22Rv1 (cell line): ENCODE measurements at regions not wholly inside any gene's neighbourhood (a gene's known extent, or its start where the extent isn't known, plus 50 kb on each side); places are given as distances from the start of the nearest gene placed in this dataset.

Experiments used
- H3K27ac ChIP-seq: fragments of 450-650 bp; 2 replicates; pipeline ENCODE4 v1.5.1; 2017
- CTCF ChIP-seq: fragments of 450-650 bp; IDR thresholded peaks from 2 replicates; pipeline ENCODE4 v1.5.1; 2017; ENCODE audit warnings: mild to moderate bottlenecking
- ZFX ChIP-seq: fragments of 450-650 bp; IDR thresholded peaks from 2 replicates; pipeline ENCODE4 v1.6.1; 2017; ENCODE audit warnings: antibody characterized with exemption, borderline replicate concordance

- H3K27ac ChIP-seq, result no peak overlapping the region
- TF ChIP-seq ZFX, result no peak
- no peak for TF ChIP-seq CTCF
Measured at GRCh38 chr17:14918540-14918939, 346.6 kb downstream of the PMP22 start.

- TF ChIP-seq ZFX (no peak), CTCF (no peak)
- H3K27ac ChIP-seq, result no peak overlapping the region
Measured at GRCh38 chr17:14910916-14911315, 354.2 kb downstream of the PMP22 start.

- H3K27ac ChIP-seq, result no peak overlapping the region
- TF ChIP-seq ZFX (no peak), CTCF (no peak)
Measured at GRCh38 chr17:14904386-14904785, 360.7 kb downstream of the PMP22 start.

- no peak for TF ChIP-seq ZFX
- TF ChIP-seq CTCF, result no peak
- H3K27ac ChIP-seq, result no peak overlapping the region
Measured at GRCh38 chr17:14903854-14904253, 361.3 kb downstream of the PMP22 start.

GRCh38 chr17:14902803-14903202 lies 362.3 kb downstream of the PMP22 start:
- TF ChIP-seq ZFX, result no peak
- TF ChIP-seq CTCF, result no peak
- no peak overlapping the region for H3K27ac ChIP-seq

GRCh38 chr17:14902297-14902696 lies 362.8 kb downstream of the PMP22 start:
- H3K27ac ChIP-seq, result no peak overlapping the region
- no peak for TF ChIP-seq ZFX
- no peak for TF ChIP-seq CTCF

GRCh38 chr17:14901376-14901775 lies 363.8 kb downstream of the PMP22 start:
- H3K27ac ChIP-seq, result no peak overlapping the region
- no peak for TF ChIP-seq CTCF
- TF ChIP-seq ZFX, result no peak
